HEK293T (cell line): ENCODE measurements at regions not wholly inside any gene's neighbourhood (a gene's known extent, or its start where the extent isn't known, plus 50 kb on each side); places are given as distances from the start of the nearest gene placed in this dataset.

Experiments used
- BHLHE40 ChIP-seq: fragments of 450-650 bp; IDR thresholded peaks from 2 replicates; pipeline ENCODE4 v1.6.1; 2016; ENCODE audit warnings: mild to moderate bottlenecking, moderate library complexity, borderline replicate concordance
- L3MBTL2 ChIP-seq: fragments of 450-650 bp; conservative IDR thresholded peaks from 2 replicates; pipeline ENCODE4 v1.6.1; 2016; ENCODE audit warnings: mild to moderate bottlenecking
- NFRKB ChIP-seq: fragments of 450-650 bp; IDR thresholded peaks from 2 replicates; pipeline ENCODE4 v1.6.1; 2016; ENCODE audit warnings: mild to moderate bottlenecking, moderate library complexity

GRCh38 chr2:166764702-166765101 lies 123.6 kb upstream of the XIRP2 start:
- no peak for TF ChIP-seq L3MBTL2
- no peak for TF ChIP-seq NFRKB
- no peak for TF ChIP-seq BHLHE40
